C4-2B (cell line): ENCODE measurements at regions not wholly inside any gene's neighbourhood (a gene's known extent, or its start where the extent isn't known, plus 50 kb on each side); places are given as distances from the start of the nearest gene placed in this dataset.

Experiments used
- CTCF ChIP-seq: fragments of 450-650 bp; conservative IDR thresholded peaks from 2 replicates; pipeline ENCODE4 v1.5.1; 2017; ENCODE audit warnings: mild to moderate bottlenecking
- ZFX ChIP-seq: fragments of 450-650 bp; IDR thresholded peaks from 2 replicates; pipeline ENCODE4 v1.6.1; 2017

GRCh38 chr11:37511425-37511933 is 913.4 kb upstream of the RAG2 start:
- TF ChIP-seq CTCF: no peak
- no peak for TF ChIP-seq ZFX
